HG02759 (cell line): ENCODE measurements at regions not wholly inside any gene's neighbourhood (a gene's known extent, or its start where the extent isn't known, plus 50 kb on each side); places are given as distances from the start of the nearest gene placed in this dataset.
"Not testable (repeated sequence)": the region's sequence is repeated elsewhere in the genome, so short reads cannot be mapped to it uniquely, and the experiment has no call there.

Experiments
- ATAC-seq: cut with Tn5 transposase; IDR thresholded peaks from one replicate; pipeline ENCODE4 v1.9.1; 2021; ENCODE audit warnings: mild to moderate bottlenecking, moderate library complexity; ENCODE audit not compliant: unreplicated experiment

DNA sequence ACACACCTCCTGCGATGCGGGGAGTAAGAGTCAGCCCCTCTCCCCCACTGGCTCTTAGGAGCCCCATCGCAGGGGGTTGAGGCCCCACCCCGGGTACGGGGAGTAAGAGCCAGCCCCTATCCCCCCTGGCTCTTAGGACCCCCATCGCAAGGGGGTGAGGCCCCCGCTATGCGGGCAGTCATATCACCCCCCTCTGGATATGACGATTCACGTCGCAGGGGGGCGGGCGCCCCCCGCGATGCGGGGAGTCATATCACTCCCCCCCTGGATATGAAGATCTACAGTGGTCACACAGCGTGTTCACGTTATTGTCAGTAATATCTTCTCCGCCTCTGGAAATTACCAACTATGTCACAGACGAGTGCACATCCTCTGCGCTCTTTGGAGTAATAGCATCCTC is 61.1 kb downstream of the DEFB131A start:
- ATAC-seq: not testable (repeated sequence)

DNA sequence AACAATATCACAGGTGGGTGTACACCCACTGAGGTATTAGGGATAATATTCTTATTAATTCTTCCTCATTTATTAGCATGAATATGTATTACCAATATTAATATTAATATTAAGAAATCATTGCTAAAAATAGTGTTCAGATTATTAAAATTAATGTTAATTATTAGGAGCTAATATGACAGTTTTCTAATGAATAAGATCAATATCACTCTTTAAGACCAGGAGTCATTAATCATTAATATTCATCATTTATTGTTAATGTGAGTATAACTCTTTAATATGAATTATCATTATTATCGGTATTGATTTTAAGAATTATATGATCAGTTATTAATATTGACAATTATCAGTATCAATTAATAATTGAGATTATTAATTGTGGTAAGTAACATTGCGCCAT is 62.5 kb downstream of the DEFB131A start:
- ATAC-seq: not testable (repeated sequence)

DNA sequence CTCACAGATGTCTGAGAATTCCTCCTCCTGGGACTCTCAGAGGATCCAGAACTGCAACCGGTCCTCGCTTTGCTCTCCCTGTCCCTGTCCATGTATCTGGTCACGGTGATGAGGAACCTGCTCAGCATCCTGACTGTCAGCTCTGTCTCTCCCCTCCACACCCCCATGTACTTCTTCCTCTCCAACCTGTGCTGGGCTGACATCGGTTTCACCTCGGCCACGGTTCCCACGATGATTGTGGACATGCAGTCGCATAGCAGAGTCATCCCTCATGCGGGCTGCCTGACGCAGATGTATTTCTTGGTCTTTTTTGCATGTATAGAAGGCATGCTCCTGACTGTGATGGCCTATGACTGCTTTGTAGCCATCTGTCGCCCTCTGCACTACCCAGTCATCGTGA is 68.7 kb downstream of the DEFB131A start:
- ATAC-seq: not testable (repeated sequence)

DNA sequence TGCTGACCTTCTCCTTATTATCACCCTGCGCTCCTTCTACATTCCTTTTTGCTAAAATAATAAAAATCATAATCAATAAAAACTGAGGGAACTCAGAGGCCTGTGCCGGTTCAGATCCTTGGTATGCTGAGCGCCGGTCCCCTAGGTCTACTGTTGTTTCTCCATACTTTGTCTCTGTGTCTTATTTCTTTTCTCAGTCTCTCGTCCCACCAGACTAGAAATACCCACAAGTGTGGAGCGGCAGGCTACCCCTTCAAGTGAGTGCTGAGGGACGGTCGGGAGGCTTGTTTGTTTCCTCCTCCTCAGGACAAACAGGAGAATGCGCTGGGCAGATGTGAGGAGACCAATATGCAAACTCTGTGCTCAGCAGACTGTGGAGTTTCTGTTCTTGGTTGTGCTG is 75.4 kb downstream of the DEFB131A start:
- ATAC-seq: not testable (repeated sequence)

DNA sequence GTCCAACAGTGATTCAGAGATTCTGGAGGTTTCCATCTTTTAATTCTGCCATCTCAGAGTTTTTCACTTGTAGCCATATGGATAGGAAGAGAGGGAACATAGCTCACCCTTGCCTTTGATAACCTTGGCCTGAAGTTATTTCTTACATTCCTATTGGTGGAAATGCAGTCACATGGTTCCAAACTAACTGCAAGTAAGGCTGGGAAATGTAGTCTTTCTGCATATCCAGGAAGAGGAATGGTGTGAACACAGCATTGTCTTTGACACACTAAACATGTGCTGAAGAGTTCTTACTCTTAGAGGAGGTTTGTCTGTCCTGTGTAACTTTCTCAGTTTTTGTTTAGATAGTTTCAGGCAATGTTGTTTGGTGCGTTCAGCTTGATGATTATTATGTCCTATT is 78.7 kb downstream of the DEFB131A start:
- ATAC-seq: not testable (repeated sequence)

DNA sequence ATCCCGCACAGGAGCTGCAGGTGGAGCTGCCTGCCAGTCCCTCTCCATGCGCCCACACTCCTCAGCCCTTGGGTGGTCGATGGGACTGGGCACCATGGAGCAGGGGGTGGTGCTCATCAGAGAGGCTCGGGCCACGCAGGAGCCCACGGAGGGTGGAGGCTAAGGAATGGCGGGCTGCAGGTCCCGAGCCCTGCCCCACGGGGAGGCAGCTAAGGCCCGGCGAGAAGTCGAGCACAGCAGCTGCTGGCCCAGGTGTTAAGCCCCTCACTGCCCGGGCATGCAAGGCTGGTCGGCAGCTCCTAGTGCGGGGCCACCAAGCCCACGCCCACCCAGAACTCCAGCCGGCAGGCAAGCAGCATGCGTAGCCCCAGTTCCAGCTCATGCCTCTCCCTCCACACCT is 80.2 kb downstream of the DEFB131A start:
- ATAC-seq: not testable (repeated sequence)

DNA sequence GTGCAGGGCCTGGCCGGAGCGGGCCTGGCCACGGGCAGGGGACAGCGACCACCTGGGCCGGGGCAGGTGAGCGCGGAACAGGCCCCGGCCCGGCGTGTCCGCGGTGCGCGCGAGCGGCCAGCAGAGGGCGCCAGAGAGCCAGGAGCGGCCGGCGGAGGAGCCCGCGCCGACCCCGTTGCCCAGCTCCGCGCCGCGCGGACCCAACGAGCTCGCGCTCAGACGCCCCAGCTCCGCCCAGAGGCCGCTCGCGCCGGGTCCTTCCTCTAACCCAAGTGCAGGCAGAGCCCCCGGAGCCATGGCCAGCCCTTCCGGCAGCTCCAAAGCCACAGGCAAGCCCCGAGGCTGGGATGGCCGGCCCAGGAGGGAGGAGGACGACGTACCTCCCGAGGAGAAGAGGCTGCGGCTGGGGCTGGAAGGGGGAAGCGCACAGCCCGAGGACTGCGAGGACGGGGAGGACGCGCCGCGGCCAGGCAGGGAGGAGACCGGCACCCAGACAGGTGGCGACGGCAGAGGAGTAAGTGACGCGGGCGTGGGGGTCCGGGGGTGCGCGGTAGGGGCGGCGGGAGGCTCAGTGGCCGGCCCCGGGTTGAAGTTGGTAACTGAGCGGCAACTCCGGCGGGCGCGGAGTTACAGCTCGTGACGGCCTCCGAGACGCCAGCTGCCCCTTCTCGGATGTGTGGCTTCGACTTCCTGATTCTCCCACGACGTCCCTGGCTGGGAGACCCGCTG is 88.1 kb downstream of the DEFB131A start:
- ATAC-seq: not testable (repeated sequence)

DNA sequence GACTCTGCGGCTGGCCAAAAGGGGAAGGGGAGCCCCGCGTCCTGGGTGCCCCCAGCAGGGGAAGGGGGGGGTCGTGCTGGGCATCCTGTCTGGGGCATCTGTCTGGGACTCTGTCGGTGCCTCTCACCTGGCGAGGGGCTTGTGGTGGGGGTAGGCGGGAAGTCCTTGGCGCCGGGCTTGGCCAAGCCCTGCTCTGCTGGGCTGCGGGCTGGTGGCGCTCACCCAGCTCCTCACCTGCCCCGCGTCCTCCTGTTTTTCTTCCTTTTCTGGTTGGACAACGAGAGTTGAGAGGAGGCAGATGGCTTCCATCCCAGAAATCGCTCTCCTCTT is 88.6 kb downstream of the DEFB131A start:
- not testable (repeated sequence) for ATAC-seq

DNA sequence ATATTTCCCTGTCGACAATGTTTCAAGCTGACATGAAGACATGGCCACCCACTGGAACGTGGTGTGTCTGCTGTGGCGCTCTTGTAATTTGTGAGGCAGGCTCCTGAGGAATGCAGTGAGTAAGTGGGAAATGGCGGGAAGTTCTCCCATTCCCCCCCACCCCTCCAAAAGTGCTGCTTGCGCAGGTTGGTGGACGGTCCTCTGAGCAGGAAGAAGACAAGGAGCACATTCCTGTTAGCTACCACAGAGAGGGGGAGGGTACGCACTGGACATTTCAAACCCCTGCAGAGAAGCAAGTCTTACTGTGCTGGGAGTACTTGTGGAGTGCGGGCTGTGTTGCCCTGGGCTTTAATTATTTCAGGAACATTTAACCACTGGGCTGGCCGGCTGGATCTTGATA is 92.9 kb downstream of the DEFB131A start:
- not testable (repeated sequence) for ATAC-seq

DNA sequence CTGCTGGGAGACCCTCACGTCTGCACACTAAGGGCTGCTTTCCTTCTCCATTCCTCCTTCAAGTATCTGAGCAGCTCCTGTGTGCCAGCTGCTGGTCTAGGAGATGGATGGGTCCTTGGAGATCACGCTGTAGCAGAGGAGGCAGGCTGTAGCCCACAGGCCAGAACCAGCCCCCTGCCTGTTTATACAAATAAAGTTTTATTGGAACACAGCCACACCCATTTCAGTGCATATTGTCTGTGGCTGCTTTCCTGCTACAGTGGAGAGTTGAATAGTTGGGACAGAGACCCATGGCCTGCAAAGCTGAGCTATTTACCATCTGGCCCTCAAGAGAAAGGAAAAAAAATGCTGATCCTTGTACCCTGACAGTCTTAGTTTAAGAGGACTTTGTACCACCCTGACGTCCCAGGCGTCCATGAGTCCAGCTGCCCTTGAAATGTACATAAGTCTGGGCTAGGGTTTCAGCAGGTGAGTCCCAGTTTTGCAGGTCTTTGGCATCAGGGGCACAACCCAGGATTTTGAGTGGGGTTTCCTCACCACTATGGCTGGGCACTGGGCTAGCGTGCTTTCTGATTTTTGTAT is 95.8 kb downstream of the DEFB131A start:
- ATAC-seq: not testable (repeated sequence)

DNA sequence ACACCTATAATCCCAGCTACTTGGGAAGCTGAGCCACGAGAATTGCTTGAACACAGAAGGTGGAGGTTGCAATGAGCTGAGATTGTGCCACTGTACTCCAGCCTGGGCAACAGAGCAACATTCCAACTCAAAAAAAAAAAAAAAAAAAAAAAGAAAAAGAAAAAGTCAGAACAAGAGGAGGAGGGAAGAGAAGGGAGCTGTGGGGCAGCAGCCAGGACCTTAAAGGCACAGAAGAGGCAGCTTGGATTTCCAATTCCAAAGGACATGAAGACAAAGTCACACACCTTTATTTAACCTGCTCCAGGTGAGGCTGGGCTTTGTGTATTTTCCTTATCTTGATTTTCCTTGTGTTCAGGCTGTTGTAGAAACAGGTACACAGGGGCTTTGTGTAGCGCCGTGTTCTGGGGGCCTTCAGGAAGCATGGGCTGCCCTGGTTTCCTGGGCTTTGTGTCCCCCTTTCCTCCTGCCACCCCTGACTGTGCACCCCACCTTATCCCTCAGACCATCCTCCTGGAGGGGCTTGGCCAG is 97.2 kb downstream of the DEFB131A start:
- ATAC-seq: not testable (repeated sequence)

DNA sequence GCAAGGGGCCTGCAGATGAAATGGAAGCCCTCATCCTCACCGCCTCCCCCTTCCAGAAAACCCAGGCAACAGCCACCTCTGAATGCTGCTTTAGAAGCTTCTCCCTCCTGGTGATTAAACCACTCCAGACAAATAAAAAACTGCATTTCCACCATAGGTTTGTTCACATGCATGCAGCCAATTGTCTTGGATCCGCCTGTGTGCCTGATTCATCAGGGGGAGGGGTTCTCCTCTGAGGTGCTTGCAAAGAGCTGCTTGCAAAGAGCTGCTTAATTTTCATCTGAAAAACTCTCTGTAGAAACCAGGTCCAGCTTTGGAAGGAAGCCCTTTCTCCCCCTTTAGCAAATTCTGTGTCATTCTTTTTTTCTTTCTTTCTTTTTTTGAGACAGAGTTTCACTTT is 100.6 kb downstream of the DEFB131A start:
- not testable (repeated sequence) for ATAC-seq

DNA sequence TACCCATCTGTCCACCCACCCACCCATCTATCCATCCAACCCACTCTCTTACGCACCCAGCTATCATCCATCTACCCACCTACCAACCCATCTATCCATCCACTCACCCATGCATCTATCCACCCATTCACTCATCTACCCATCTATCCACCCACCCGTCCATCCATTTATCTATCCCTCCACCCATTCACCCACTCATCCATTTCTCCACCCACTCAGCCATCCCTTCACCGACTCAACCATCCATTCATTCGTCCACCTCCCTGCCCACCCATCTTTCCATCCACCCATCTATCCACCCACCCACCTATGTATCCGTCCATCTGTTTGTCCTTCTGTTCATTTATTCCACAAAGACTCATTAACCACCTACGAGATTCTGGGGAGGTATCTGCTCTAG is 103.3 kb downstream of the DEFB131A start:
- not testable (repeated sequence) for ATAC-seq

DNA sequence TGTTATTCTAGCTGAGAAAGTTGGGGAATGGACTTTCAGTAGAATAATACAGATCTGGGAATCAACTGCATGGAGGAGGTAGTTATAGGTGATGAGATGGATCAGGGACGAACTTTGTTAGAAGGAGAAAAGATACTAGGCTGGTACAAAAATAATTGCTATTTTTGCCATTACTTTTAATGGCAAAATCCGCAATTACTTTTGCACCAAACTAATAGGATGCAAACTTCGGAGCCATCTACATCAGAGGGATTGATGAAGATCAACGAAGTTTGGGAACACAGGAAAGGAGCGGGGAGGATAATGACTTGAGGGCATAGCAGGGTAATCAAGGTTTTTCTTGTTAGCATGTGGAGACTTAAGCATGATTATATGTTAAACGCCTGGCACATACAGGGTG is 111.9 kb downstream of the DEFB131A start:
- not testable (repeated sequence) for ATAC-seq

DNA sequence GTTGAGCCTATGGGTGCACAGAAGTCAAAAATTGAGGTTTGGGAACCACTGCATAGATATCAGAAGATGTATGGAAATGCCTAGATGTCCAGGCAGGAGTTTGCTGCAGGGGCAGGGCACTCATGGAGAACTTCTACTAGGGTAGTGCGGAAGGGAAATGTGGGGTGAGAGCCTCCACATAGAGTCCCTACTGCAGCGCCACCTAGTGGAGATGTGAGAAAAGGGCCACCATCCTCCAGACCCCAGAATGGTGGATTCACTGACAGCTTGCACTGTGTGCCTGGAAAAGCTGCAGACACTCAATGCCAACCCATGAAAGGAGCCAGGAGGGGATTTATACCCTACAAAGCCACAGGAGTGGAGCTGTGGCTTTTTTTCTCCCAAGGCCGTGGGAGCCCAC is 133.7 kb downstream of the DEFB131A start:
- not testable (repeated sequence) for ATAC-seq

DNA sequence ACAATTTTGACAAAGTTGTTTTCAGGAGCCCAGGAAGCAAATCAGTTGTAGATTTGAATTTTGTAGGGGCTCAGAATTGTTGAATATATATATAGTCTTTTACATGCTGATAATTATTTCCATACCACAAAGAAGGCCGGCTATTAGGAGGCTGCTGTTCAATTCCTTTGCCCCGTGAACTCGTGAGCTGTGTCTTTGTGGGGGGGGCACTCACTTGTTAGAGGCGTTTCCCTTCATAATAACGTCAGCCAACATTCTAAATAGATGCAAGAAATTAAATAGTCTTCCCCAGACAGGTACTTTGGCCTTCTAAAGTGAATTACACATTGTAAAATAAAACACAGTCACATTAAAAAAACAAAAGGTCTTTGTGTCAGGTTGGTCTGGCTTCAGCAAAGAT is 138.7 kb downstream of the DEFB131A start:
- ATAC-seq: not testable (repeated sequence)

DNA sequence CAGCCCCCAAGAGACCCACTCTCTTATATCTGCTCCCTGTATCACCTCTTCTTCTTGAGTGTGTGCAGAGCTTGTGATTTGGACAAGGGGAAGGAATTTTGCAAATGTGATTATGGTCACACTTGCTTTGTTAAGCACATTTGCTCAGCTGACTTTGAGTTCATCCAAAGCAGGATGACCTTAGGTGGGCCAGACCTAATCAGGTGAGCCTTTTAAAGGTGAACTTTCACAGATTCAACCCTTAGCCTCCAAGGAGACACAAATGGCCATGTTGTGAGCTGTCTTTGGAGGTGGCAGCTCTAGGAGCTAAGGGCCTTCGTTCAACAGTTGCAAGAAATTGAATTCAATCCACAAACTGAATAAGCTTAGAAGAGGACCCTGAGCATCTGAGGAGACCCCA is 147.8 kb downstream of the DEFB131A start:
- ATAC-seq: no peak

DNA sequence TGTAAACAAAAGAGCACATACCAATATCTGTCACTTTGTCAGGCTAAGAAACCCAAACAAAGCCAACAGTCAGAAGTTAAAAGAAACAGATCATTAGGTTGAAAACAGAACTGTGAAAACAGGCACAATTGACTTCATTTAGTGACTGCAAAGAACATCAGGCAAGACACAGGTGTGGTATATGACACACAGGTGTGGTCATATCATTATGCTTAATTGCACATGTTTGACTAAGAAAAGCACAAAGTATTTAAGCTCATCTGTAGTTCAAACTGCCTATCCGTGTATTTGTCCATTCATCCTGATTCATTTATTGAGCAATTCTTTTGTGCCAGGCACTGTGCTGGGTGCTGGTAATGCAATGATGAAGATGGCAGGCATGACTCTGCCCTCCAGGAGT is 150.7 kb downstream of the DEFB131A start:
- ATAC-seq: no peak

DNA sequence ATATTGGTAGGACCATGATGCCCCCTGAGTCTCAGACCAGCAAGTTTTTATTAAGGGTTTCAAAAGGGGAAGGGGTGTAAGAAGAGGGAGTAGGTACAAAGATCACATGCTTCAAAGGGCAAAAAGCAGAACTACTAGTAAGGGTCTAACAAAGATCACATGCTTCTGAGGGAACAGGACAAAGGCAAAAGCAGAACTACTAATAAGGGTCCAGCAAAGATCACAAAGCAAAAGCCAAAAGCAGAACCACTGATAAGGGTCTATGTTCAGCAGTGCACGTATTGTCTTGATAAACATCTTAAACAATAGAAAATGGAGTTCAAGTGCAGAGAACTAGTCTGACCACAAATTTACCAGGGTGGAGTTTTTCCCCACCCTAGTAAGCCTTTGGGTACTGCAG is 151.3 kb downstream of the DEFB131A start:
- ATAC-seq: not testable (repeated sequence)

DNA sequence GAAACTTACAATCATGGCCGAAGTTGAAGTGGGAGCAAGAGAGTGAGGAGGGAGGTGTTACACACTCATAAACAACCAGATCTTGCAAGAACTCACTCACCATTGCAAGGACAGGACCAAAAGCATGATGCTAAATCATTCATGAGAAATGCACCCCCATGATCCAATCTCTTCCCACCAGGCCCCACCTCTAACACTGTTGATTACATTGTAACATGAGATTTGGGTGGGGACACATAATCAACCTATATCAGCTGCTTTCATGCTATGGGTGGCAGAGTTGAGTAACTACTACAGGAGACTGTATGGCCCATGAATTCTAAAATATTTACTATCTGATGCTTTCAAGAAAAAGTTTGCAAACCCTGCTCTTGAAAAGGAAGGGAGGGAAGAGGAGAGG is 155.1 kb downstream of the DEFB131A start:
- no peak for ATAC-seq

DNA sequence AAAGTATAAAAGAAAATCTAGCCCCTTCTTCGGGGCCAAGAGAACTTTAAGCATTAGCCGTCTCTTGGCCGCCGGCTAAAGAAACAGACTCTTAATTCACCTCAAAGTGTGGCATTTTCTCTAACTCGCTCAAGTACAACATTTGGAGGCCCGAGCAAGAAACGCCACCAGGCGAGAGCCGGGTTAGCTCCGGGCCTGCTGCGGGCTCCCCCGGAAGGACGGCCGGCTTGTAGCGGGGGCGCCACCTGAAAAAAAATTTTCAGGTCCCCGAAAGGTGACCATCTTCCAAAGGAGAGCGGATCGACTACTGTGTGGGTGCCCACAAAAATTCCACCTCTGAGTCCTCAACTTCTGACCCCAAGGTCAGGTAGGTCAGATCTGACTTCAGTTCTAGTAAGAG is 156.0 kb downstream of the DEFB131A start:
- no peak for ATAC-seq

DNA sequence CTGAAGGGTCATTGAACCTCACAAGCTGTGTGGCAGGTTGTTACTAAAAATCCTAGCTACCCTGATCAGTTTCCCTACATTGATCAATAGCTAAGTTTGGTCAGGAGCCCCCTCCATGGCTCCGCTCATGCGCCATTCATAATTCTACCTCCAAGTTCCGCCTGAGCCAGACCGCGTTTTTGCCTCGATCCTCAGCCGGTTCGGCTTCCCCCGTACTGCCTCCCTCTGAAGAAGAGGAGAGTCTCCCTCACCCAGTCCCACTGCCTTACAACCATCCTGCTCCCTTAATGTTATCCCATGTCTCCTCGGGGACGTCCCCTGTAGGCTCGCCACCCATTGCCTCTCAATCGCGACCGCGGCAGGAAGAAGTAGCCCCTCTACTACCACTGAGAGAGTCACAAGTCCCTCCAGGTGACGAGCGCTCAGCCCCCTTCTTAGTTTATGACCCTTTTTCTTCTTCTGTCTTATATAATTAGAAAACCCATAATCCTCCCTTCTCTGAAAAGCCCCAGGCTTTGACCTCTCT is 158.2 kb downstream of the DEFB131A start:
- no peak for ATAC-seq
